ENCODE measurements at regions not wholly inside any gene's neighbourhood (a gene's known extent, or its start where the extent isn't known, plus 50 kb on each side); places are given as distances from the start of the nearest gene placed in this dataset.

GRCh38 chr2:13779996-13780395 lies 852.5 kb upstream of the LRATD1 start (continued):
- no peak for TF ChIP-seq ZNF532 (CRISPR knock-in tag; IDR thresholded peaks at IDR 0.05; ENCODE audit: borderline replicate concordance)

- TF ChIP-seq ZBTB21 (CRISPR knock-in tag; IDR thresholded peaks at IDR 0.05; ENCODE audit: borderline replicate concordance) (no peak), GTF2I (CRISPR knock-in tag; conservative IDR thresholded peaks at IDR 0.05) (no peak), ZNF396 (CRISPR knock-in tag; IDR thresholded peaks at IDR 0.05; ENCODE audit: borderline replicate concordance) (no peak), NFATC4 (CRISPR knock-in tag; IDR thresholded peaks at IDR 0.05) (no peak), GRHL2 (CRISPR knock-in tag; IDR thresholded peaks at IDR 0.05; ENCODE audit: insufficient replicate concordance, severe bottlenecking) (no peak), RELA (CRISPR knock-in tag; IDR thresholded peaks at IDR 0.05; ENCODE audit: borderline replicate concordance) (no peak), TEAD4 (CRISPR knock-in tag; IDR thresholded peaks at IDR 0.05) (no peak), FOXK1 (CRISPR knock-in tag; IDR thresholded peaks at IDR 0.05) (no peak), JAZF1 (CRISPR knock-in tag; IDR thresholded peaks at IDR 0.05) (no peak), IRF2 (CRISPR knock-in tag; IDR thresholded peaks at IDR 0.05; ENCODE audit: borderline replicate concordance, low read depth) (no peak), CREM (CRISPR knock-in tag; IDR thresholded peaks at IDR 0.05) (no peak), MAX (CRISPR knock-in tag; IDR thresholded peaks at IDR 0.05) (no peak)
- TF ChIP-seq, protein P1, sequence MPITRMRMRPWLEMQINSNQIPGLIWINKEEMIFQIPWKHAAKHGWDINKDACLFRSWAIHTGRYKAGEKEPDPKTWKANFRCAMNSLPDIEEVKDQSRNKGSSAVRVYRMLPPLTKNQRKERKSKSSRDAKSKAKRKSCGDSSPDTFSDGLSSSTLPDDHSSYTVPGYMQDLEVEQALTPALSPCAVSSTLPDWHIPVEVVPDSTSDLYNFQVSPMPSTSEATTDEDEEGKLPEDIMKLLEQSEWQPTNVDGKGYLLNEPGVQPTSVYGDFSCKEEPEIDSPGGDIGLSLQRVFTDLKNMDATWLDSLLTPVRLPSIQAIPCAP (CRISPR knock-in tag; IDR thresholded peaks at IDR 0.05) = no peak
- TF ChIP-seq, protein P2, sequence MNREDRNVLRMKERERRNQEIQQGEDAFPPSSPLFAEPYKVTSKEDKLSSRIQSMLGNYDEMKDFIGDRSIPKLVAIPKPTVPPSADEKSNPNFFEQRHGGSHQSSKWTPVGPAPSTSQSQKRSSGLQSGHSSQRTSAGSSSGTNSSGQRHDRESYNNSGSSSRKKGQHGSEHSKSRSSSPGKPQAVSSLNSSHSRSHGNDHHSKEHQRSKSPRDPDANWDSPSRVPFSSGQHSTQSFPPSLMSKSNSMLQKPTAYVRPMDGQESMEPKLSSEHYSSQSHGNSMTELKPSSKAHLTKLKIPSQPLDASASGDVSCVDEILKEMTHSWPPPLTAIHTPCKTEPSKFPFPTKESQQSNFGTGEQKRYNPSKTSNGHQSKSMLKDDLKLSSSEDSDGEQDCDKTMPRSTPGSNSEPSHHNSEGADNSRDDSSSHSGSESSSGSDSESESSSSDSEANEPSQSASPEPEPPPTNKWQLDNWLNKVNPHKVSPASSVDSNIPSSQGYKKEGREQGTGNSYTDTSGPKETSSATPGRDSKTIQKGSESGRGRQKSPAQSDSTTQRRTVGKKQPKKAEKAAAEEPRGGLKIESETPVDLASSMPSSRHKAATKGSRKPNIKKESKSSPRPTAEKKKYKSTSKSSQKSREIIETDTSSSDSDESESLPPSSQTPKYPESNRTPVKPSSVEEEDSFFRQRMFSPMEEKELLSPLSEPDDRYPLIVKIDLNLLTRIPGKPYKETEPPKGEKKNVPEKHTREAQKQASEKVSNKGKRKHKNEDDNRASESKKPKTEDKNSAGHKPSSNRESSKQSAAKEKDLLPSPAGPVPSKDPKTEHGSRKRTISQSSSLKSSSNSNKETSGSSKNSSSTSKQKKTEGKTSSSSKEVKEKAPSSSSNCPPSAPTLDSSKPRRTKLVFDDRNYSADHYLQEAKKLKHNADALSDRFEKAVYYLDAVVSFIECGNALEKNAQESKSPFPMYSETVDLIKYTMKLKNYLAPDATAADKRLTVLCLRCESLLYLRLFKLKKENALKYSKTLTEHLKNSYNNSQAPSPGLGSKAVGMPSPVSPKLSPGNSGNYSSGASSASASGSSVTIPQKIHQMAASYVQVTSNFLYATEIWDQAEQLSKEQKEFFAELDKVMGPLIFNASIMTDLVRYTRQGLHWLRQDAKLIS (CRISPR knock-in tag; IDR thresholded peaks at IDR 0.05; ENCODE audit: borderline replicate concordance) = no peak
- TF ChIP-seq, protein P3, sequence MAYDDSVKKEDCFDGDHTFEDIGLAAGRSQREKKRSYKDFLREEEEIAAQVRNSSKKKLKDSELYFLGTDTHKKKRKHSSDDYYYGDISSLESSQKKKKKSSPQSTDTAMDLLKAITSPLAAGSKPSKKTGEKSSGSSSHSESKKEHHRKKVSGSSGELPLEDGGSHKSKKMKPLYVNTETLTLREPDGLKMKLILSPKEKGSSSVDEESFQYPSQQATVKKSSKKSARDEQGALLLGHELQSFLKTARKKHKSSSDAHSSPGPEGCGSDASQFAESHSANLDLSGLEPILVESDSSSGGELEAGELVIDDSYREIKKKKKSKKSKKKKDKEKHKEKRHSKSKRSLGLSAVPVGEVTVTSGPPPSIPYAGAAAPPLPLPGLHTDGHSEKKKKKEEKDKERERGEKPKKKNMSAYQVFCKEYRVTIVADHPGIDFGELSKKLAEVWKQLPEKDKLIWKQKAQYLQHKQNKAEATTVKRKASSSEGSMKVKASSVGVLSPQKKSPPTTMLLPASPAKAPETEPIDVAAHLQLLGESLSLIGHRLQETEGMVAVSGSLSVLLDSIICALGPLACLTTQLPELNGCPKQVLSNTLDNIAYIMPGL (CRISPR knock-in tag; IDR thresholded peaks at IDR 0.05) = no peak
- TF ChIP-seq, protein P4, sequence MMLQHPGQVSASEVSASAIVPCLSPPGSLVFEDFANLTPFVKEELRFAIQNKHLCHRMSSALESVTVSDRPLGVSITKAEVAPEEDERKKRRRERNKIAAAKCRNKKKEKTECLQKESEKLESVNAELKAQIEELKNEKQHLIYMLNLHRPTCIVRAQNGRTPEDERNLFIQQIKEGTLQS (CRISPR knock-in tag; conservative IDR thresholded peaks at IDR 0.05) = no peak
- TF ChIP-seq, protein P5, sequence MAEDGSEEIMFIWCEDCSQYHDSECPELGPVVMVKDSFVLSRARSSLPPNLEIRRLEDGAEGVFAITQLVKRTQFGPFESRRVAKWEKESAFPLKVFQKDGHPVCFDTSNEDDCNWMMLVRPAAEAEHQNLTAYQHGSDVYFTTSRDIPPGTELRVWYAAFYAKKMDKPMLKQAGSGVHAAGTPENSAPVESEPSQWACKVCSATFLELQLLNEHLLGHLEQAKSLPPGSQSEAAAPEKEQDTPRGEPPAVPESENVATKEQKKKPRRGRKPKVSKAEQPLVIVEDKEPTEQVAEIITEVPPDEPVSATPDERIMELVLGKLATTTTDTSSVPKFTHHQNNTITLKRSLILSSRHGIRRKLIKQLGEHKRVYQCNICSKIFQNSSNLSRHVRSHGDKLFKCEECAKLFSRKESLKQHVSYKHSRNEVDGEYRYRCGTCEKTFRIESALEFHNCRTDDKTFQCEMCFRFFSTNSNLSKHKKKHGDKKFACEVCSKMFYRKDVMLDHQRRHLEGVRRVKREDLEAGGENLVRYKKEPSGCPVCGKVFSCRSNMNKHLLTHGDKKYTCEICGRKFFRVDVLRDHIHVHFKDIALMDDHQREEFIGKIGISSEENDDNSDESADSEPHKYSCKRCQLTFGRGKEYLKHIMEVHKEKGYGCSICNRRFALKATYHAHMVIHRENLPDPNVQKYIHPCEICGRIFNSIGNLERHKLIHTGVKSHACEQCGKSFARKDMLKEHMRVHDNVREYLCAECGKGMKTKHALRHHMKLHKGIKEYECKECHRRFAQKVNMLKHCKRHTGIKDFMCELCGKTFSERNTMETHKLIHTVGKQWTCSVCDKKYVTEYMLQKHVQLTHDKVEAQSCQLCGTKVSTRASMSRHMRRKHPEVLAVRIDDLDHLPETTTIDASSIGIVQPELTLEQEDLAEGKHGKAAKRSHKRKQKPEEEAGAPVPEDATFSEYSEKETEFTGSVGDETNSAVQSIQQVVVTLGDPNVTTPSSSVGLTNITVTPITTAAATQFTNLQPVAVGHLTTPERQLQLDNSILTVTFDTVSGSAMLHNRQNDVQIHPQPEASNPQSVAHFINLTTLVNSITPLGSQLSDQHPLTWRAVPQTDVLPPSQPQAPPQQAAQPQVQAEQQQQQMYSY (CRISPR knock-in tag; IDR thresholded peaks at IDR 0.05) = no peak
- H3K4me1 Mint-ChIP-seq = no peaks in the 10 kb centered on the region
- H3K9me3 Mint-ChIP-seq = no peaks in the 10 kb centered on the region
- ChIA-PET POLR2A (no interaction called here), CTCF (no interaction called here)
- DNase-seq (ENCODE audit: low spot score) (no peak), ATAC-seq (no peak)
- H3K27ac Mint-ChIP-seq = no peak overlapping the region
- H3K4me3 Mint-ChIP-seq = no peak overlapping the region
- H3K36me3 Mint-ChIP-seq = no peaks in the 10 kb centered on the region
- peaks cover 2% of the 10 kb centered on the region; the same call in 1 of the 2 replicates for H3K27me3 Mint-ChIP-seq (ENCODE audit: low read depth)
Observed at GRCh38 chr2:13791019-13791547, 841.4 kb upstream of the LRATD1 start.

Measured in WTC11 (cell line).